Sigmoid colon (tissue), 4 donors: ENCODE measurements at regions not wholly inside any gene's neighbourhood (a gene's known extent, or its start where the extent isn't known, plus 50 kb on each side); places are given as distances from the start of the nearest gene placed in this dataset.

ENCODE experiments used
- POLR2AphosphoS5 ChIP-seq, 4 donors: sonication (generic); formaldehyde crosslinking; IDR thresholded peaks; one replicate each; pipeline ENCODE4 v1.6.1; 2017; ENCODE audit warnings: antibody characterized with exemption in 4 of 4
- TF ChIP-seq, protein P1 (sequence below), 4 experiments: fragments of 450-650 bp in 3 of 4; fragments of 200-600 bp in 1 of 4; IDR thresholded peaks; one replicate each; pipeline ENCODE4 v1.5.1; 2016 to 2019; ENCODE audit warnings: antibody characterized with exemption in 4 of 4, mild to moderate bottlenecking in 3 of 4, moderate library complexity in 2 of 4

DNA sequence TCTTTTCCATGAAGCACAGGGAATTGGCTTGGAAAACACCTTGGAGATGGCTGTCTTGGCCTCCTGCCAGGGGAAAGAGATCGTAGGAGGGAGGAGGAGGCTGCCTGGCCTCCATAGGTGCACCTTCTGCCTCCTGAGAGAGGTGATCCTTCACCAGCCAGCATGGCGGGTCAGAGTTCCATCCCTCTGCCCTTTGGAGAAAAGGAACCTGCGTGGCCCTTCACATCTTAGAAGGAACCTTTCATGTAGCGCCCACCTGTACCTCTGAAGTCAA, 58.2 kb upstream of the DRD2 start:
- TF ChIP-seq, protein P1, sequence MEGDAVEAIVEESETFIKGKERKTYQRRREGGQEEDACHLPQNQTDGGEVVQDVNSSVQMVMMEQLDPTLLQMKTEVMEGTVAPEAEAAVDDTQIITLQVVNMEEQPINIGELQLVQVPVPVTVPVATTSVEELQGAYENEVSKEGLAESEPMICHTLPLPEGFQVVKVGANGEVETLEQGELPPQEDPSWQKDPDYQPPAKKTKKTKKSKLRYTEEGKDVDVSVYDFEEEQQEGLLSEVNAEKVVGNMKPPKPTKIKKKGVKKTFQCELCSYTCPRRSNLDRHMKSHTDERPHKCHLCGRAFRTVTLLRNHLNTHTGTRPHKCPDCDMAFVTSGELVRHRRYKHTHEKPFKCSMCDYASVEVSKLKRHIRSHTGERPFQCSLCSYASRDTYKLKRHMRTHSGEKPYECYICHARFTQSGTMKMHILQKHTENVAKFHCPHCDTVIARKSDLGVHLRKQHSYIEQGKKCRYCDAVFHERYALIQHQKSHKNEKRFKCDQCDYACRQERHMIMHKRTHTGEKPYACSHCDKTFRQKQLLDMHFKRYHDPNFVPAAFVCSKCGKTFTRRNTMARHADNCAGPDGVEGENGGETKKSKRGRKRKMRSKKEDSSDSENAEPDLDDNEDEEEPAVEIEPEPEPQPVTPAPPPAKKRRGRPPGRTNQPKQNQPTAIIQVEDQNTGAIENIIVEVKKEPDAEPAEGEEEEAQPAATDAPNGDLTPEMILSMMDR (IDR thresholded peaks at IDR 0.05), result no peak
- no peak for TF ChIP-seq POLR2AphosphoS5 (IDR thresholded peaks at IDR 0.05)
